ENCODE measurements at regions not wholly inside any gene's neighbourhood (a gene's known extent, or its start where the extent isn't known, plus 50 kb on each side); places are given as distances from the start of the nearest gene placed in this dataset.
"Not testable (repeated sequence)": the region's sequence is repeated elsewhere in the genome, so short reads cannot be mapped to it uniquely, and the experiment has no call there.

DNA sequence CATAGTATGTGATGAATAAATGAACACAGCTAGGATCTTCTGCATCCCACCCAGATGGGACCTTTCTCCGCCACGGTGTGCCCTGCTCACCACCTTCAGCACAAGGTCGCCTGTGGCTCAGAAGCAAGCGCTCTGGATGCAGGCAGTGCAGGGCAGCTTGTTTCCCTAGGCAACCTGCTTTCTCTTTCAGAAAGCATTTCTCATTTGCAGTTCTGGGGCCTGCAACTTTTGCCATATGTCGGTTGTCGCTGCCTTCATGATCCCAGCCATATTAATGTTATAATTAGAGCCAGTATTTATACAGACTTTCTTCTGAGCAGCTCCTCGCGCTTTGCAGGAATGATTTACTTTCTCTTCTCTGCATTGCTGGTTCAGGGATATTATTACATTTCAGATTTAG, 692.8 kb downstream of the RNF144A start:
- no peak for DNase-seq

DNA sequence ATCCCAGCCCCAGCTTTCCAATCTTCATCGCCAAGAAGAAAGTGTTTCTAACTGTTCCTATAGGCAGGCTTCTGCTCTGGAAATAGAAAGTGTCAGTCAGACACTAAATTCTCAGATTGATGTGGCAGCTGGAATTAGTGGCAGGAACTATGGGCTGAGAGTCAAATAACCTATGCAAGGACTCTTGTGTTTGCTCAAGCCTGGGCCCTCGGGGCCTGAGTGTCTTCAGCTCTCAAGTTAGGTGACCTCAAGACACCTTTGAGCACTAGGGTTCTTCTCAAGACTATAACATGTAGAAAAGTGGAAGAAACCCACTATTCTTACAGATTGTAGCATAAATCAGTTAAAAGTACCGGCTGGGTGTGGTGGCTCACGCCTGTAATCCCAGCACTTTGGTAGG, 694.5 kb downstream of the RNF144A start:
- no peak for DNase-seq

DNA sequence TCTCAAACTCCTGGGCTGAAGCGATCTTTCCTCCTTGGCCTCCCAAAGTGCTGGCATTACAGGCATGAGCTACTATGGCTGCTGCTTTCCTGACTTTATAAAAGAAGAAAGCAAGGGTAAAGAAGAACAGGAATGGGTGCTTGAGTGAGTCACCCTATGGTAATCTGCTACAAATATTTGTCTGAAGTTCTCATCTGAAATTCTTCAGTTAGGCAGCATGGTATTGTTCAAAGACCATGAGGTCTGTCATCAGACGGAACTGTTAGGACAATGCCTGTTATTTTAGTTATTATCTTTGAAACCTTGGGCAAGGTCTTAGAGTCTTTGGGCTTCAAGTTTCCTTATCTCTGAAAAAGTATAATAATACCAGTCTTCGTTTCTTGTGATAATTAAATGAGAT, 695.8 kb downstream of the RNF144A start:
- DNase-seq = no peak

- DNase-seq = no peak
These were observed 696.6 kb downstream of the RNF144A start for GRCh38 chr2:7613831-7614230.

GRCh38 chr2:7618031-7618430, 700.8 kb downstream of the RNF144A start:
- no peak for DNase-seq

DNA sequence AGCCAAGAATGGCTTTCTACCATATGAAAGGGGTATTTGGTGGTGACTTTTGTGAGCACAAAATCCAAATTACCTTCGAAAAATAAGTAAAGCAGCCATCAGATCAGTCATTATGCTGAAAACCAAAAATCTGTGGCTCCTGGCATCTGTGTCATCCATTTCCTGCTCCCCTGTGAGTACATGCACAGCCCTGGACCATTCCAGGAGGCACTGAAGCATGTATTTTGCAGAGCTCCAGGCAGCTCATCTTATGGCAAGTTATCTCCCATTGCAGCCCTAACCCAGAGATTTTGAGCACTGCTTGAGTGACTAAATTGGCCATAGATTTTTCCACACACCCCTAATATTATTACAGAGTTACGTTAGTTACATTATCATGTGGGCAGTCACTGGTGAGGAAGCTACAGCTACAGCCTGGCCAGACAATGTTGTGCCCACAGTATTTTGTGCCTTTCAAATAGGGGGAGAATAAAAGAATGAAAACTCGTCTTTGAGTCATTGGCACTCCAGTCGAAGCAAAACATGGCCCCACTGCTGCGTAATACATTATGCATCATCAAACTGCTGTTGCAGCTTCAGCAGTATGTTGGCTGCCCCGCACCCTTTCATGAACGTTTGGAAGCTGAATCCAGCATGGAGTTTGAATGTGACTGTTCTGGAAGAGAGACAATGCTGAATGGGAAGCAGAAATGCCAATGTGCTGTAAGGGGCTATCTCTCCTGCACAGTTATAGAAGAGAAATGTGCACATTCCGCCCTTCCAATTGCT, 702.2 kb downstream of the RNF144A start:
- no peak for DNase-seq

- DNase-seq = no peak
These were observed 703.0 kb downstream of the RNF144A start for GRCh38 chr2:7620255-7620654.

DNA sequence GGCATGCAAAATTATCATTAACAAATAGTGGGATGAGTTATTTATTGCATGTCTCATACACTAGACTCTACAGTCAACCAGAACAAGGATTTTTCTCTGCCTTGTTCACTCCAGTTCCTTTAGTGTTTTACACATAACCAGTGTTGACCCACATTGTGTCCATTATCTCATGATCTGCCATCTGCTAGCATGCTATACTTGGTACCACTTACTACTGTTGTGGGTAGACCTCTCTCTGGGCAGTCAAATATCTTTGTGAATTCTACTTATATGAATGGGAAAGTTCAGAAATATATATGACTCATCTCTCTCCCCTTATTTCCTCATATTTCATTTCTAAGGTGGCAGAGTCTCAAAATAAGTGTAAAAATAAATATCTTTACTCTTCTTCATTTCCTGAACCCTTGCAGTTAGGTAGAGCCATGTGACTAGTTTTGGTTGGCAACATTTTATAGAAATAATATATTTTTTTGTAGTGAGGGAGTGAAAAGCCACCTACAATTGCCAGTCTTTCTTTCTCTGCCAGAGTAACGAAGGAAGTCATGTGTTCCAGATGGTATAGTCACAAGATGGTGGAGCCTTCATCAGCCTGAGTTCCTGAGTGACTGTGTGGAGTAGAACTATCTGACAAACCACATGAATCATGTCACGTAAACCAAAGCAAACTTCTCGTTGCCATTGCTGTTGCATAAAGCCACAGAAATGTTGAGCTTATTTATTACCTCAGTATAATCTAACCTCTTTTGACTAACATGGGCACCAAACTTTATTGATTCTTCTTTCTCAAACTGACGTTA, 704.0 kb downstream of the RNF144A start:
- no peak for DNase-seq

DNA sequence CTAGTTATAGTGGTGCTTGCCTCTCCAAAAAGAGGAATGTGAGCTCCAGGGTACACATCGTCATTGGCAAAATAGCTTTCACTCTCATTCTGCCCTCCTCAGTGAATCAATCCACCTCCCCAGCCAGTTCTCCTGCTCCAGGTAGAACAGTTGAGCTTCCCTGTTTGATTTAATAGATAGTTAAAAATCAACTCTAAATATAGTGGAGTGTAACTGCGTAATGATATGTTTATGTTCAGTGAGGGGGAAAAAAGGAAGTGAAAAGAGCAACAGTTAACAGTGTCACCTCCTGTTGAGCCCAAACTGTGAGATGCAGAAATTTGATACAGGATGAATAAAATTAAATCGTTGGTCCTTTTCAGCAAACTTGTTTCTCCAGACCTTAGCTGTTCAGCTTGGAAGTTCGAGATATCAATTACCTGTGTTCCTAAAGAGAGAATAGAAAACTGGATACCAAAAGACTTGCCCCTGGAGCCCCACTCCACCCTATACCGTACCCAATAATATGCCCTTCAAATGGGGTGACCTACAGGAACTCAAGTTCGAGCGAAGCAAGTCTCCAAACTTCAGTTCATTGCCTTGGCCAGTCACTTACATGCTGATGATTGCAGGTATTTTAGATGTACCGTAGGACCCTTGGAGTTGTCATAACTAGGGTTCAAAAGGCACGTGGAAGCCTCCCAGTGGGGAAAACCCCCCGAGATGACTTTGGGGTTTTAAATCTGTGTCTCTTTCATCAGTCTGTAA, 708.4 kb downstream of the RNF144A start:
- DNase-seq = no peak

DNA sequence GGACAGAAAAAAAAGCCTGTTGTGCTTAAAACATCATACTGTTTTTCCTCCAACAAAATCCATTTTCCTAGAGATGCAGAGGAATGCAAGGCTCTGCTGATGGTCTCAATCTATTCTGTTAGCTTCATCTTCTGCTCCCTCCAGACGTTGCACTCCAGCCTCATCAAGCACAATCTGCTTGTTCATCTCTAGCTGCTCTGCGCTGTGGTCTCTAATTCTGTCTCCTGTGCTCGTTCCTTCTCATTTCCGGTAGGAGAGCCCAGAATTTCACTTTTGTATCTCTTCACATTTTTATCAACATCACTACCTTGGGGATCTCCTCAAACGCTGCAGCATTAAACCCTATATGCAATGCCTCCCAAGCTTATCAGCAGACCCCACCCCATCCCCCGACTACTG, 708.9 kb downstream of the RNF144A start:
- no peak for DNase-seq

DNA sequence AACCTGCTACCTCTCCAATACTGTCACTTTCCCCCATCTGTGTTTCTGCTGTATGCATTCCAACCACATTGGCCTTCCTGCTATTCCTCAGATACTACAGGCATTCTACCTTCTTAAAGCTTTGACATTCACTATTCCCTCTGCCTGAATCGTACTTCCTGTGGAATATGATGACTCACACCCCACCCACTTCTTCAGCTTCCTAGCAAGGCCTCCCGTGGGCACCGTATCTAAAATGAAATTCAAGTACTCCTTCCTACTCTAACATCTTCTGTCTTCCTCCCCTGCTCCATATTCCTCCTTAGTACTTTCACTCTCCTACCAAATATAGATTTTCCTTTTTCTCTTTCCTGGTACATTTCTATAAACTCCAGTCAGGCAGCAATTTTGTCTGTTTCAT, 710.4 kb downstream of the RNF144A start:
- no peak for DNase-seq

DNA sequence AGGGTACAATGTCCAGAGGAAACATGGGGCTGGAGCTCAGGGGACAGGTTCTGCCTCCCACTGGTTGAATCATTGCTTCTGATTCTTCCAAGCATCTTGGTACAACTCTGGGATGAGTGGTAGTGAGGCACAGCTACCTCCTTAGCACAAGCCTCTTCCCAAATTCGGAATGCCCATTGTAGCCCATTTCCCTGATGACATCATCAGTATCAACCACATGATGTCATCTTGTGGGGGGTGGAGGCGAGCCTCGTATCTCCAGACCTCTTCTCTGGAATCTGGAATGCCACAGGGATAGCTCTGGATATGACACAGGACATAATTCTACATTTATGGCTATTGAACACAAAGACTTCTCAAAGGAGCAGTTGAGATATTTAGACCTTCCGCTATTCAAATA, 715.2 kb downstream of the RNF144A start:
- DNase-seq = no peak

DNA sequence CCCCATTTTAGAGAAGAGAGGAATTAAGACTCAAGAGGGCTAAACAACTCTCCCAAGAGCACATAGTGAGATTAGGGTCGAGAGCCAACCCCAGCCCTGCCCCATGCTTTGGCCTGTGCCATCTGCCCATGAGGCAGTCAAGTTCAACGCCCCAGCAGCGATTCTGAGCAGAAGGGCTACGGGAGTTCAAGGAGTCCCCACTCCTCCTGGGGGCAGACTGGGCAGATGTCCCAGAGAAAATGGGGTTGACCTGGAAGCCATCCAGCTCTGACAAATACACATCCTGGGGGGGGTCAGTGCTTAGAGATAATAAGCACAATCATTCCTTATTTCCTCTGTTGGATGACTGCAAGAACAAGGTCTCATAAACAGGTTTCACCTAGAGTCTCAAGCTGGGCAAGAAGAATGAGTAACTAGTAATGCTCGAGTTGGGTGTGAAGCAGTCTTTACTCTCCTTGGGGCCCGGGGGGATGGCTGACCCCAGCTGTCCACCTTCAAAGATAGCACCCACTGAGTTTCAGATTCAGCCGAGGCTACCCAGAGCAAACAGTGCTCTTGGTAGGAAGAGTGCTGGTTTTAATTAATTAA, 716.4 kb downstream of the RNF144A start:
- DNase-seq = peak; percentile 96

GRCh38 chr2:7634409-7634808, 717.2 kb downstream of the RNF144A start:
- peak; percentile 50 for DNase-seq

- DNase-seq = no peak
These were observed 722.3 kb downstream of the RNF144A start for GRCh38 chr2:7639476-7639875.

- not testable (repeated sequence) for DNase-seq
These were observed 724.1 kb downstream of the RNF144A start for GRCh38 chr2:7641272-7641671.

GRCh38 chr2:7646024-7646423, 728.8 kb downstream of the RNF144A start:
- no peak for DNase-seq

GRCh38 chr2:7646661-7647060, 729.4 kb downstream of the RNF144A start:
- no peak for DNase-seq

- no peak for DNase-seq
These were observed 731.1 kb downstream of the RNF144A start for GRCh38 chr2:7648221-7648795.

DNA sequence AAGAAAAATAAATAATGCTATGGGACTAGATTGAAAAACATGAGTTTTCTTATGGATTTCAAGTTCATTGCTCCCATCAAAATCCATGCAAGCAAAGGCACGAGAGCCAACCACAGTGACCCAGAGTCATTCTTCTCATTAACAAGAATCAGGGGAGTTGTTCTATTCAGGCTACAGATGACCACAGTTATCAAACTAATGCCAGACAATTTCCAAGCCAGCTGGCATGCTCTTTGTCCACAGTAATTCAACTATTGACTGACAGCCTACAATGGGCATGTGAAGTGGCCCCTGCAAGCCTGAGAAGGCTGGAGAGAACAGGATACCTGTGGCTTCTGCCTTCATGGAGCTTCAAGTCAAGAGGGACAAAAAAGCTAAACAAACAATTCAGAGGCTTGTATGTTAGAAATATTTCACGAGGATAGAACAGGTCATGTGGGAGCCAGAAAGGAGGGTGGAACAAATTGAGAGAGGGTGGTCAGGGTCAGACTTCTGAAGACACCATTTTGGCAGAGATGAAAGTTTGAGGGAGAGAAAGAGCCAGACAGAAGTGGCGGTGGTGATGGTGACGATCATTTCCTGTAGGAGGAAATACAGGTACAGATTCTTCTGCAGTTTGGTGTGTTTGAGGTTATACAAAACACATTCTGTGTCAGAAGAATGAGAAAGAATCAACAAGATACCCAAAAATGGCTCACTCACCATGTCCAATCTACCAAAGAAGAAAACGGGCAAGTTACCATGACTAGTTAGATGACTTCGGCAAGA, 732.4 kb downstream of the RNF144A start:
- DNase-seq = no peak

DNA sequence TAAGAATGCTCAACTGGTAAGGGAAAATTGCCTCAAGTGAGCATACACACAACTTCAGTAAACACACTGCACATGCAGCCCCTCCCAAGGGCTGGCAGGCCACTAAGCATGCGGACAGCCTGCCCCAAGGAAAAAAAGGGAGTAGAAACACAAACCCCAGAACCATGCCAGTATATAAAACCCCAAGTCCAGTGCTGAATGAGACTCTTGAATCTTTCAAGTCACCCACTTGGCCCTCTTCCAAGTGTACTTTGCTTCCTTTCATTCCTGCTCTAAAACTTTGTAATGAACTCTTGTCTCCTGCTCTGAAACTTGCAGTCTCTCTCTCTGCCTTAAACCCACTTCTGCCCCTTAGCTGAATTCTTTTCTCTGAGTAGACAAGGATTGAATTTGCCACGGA, 736.4 kb downstream of the RNF144A start:
- DNase-seq = no peak

DNA sequence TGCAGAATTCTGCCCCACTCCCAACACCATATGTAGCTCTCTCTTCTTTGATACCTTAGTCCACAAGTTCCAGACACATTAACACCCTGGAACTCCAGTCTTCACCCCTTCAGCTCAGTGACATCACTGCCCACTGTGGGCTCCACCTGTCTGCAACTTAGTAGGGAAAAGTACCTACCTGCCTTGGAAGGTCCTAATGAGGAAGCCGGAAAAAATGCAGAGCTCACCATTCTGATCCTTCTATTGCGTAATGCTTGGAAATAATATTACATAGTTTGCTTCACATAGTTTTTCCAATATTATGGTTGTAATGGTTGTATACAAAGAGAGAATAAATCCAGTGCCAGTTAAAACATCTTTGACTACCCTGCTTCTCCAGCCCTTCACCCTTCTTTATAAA, 738.4 kb downstream of the RNF144A start:
- DNase-seq = no peak
